NCI-H524 (cell line): ENCODE measurements at regions not wholly inside any gene's neighbourhood (a gene's known extent, or its start where the extent isn't known, plus 50 kb on each side); places are given as distances from the start of the nearest gene placed in this dataset.
"Not testable (repeated sequence)": the region's sequence is repeated elsewhere in the genome, so short reads cannot be mapped to it uniquely, and the experiment has no call there.

Source experiments
- DNase-seq, 2 experiments: peaks; one replicate each; lab custom pipeline; 2025; lab: John Stamatoyannopoulos, UW

DNA sequence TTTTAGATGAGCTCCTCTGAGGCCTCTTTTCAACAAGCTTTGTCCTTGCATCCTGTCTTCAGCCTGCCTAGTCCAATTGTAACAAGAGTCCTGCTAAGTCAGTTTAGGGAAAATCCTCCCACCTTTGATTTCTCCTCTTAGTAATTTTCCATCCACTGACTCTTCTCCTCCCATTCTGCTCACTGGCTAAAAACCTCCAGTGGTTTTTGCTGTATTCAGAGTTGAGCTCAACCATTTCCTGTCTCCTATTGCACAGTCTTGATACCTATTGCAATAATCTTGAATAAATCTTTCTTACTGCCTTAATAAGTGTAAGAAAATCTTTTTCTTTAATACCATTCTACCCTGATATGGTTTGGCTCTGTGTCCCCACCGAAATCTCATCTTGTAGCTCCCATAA lies 117.8 kb upstream of the ENPP6 start:
- no peak for DNase-seq

- DNase-seq, result not testable (repeated sequence)
These were observed 115.8 kb upstream of the ENPP6 start for GRCh38 chr4:184333446-184333845.

- DNase-seq, result peak in 1 of 2 experiments; percentile 16
These were observed 113.8 kb upstream of the ENPP6 start for GRCh38 chr4:184331268-184331995.

DNA sequence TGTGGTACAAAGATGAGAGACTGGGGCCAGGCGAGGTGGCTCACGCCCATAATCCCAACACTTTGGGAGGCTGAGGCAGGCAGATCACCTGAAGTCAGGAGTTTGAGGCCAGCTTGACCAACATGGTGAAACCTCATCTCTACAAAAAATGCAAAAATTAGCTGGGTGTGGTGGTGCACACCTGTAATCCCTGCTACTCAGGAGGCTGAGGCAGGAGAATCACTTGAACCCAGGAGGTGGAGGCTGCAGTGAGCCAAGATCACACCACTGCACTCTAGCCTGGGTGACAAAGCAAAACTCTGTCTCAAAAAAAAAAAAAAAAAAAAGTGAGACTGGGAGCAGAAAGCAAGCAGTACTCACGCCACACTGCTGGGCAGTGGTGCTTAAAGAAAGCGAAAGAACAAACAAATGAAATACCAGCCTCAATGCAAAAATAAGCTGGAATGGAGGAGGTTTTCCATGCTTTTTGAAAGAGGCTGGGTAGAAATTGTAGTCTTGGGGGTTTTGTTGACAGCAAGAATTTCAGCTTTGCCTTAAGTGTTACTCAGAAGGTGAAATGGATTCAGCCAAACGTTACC lies 112.9 kb upstream of the ENPP6 start:
- DNase-seq, result not testable (repeated sequence)

- no peak for DNase-seq
These were observed 112.2 kb upstream of the ENPP6 start for GRCh38 chr4:184329659-184330400.

GRCh38 chr4:184329235-184329634 lies 111.6 kb upstream of the ENPP6 start:
- no peak for DNase-seq

DNA sequence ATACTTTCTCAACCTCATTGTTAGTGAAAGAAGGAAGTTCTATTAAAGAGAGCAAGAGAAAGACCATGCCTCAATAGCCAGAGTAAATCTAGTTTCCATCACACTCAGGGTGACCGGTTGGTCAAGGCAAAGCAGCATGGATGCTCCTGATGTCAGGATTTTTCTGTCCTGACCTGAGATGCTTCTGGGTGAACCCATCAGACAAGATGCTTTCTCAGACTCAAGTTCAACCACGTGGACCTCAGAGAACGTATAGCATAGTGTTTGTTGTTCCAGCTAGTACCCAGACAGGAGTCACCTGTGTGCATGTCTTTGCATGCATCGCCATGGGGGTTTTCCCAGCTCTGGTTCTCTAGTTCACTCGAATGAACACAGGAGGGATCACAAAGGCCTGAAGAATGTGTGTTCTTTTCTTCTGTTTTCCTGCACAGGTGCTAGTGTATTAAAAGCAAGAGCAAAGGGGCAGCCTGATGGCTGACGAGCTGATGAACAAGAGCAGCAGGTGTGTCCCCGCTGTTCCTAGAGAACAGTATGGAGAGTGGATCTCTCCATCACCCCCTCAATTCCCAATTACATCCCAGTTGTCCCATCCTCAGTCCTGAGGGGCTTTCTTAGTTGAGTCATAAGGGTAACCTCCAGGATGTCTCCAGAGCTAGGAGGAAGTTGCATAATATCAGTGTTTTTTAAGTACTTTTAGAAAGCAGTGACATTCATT lies 110.5 kb upstream of the ENPP6 start:
- no peak for DNase-seq

DNA sequence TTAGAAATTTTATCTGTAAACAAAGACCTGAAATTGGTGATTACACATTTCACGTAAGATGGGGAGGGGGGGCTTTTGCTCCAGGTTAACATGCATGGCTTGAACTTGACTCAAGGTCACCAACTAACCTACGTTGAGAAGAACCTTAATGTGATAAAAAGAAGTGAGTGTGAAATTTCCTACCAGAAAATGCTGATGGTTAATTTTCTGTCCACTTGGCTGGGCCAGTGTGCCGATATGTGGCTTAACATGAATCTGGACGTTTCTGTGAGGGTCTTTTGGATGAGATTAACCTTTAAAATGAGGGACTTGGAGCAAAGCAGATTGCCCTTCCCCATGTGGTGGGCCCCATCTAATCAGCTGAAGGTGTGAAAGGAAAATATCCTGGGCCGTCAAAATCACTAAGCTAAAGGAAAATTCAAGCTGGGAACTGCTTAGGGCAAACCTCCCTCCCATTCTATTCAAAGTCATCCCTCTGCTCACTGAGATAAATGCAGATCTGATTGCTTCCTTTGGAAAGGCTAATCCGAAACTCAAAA lies 107.3 kb upstream of the ENPP6 start:
- DNase-seq, result no peak

DNA sequence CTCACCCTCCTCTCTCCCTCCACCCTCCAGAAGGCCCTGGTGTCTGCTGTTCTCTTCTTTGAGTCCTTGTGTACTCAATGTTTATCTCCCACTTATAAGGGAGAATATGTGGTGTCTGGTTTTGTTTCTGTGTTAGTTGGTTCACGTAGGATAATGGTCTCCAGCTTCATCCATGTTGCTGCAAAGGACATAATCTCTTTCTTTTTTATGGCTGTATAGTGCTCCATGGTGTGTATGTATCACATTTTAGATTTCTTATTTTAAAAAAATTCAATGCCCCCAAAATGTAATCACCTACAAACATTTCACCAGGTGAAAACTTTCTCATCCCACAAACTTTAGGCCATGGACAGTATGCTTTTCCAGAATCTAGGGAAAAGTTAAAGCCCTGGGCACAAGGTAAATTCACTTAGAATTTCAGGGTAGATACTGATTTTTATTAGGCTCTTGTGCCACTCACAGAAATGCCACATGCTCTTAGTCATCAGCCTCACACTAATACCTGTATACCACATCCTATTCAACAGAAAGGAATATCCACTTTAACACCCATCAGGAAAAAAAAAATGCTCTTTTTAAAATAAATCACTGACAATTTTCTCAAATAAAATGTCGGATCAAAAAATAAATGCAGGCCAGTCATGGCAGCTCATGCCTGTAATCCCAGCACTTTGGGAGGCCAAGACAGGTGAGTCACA lies 104.8 kb upstream of the ENPP6 start:
- DNase-seq, result no peak

GRCh38 chr4:184320631-184321030 lies 103.0 kb upstream of the ENPP6 start:
- DNase-seq, result no peak

GRCh38 chr4:184318852-184319251 lies 101.2 kb upstream of the ENPP6 start:
- DNase-seq, result no peak

DNA sequence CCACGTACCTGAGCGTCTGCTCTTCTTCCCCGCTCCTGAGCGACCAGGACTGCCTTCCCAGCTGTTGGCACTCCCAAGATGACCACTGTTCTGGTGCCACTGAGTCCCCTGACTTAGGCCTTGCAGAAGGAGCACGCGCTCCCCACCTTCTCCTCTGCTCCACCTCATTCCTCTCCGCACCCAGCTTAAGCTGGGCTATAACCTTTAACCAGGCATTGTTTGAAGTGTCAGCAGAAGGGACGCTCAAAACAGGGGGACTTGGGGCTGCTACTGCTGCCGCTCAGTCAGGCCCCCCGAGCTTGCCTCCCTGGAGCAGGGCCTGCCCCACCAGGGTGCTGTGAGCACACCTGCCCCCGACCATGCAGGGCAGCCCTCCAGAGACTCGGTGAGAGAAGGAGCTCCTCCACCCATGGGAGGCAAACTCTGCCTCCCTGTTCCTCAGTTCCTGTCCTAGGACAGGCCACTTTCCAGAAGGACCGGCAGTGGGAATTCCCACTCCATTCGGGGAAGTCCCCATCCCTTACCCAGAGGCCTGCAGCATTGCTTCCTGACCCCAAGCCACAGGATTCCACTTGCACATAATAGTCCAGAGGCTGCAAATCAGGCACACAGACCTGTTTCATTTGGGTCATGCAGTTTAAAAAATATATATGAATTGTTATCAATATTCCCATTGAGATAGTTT lies 99.7 kb upstream of the ENPP6 start:
- DNase-seq, result no peak

DNA sequence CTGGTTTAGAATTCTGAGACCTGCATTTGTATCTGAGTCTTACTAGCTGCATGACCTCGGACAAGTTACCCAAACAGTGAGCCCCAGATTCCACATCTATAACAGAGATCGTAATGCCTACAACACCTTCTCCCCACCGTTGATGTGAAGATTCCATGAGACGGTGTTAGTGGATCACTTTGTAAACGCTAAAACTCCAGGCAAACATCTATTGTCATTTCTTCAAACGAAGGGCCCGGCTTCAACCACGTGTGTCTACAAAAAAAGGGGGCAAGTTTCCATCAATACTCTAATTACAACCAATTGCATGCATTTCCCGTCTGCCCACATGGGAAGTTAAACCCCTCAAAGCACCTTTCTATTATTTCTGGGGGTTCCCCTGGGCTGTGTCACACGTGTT lies 99.1 kb upstream of the ENPP6 start:
- DNase-seq, result no peak

- DNase-seq, result no peak
These were observed 98.1 kb upstream of the ENPP6 start for GRCh38 chr4:184315675-184316359.

- no peak for DNase-seq
These were observed 96.3 kb upstream of the ENPP6 start for GRCh38 chr4:184313702-184314659.

- DNase-seq, result no peak
These were observed 95.4 kb upstream of the ENPP6 start for GRCh38 chr4:184313058-184313581.

DNA sequence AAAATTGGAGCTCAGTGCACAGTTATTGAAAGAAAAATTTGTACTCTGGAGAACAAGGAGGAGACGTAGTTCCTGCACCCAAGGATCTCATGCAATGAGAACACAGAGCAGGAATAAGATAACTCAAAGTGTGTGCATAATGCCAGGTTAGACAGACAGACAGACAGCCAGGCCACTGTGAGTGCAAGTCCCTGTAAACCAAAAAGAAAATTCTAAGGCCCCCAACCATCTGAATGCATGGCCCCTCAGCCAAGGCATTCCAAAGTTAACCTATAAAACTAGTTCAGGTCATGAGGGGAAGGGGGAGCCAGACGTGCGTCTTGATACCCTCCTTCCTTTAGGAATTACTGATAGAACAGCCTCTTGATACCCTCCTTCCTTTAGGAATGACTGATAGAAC lies 94.5 kb upstream of the ENPP6 start:
- DNase-seq, result no peak

GRCh38 chr4:184310881-184311709 lies 93.4 kb upstream of the ENPP6 start:
- DNase-seq, result no peak
